ENCODE measurements at regions not wholly inside any gene's neighbourhood (a gene's known extent, or its start where the extent isn't known, plus 50 kb on each side); places are given as distances from the start of the nearest gene placed in this dataset.
A peak's percentile ranks its signal among the peaks of the same experiment; 100 is the strongest.
"Not testable (repeated sequence)": the region's sequence is repeated elsewhere in the genome, so short reads cannot be mapped to it uniquely, and the experiment has no call there.

DNA sequence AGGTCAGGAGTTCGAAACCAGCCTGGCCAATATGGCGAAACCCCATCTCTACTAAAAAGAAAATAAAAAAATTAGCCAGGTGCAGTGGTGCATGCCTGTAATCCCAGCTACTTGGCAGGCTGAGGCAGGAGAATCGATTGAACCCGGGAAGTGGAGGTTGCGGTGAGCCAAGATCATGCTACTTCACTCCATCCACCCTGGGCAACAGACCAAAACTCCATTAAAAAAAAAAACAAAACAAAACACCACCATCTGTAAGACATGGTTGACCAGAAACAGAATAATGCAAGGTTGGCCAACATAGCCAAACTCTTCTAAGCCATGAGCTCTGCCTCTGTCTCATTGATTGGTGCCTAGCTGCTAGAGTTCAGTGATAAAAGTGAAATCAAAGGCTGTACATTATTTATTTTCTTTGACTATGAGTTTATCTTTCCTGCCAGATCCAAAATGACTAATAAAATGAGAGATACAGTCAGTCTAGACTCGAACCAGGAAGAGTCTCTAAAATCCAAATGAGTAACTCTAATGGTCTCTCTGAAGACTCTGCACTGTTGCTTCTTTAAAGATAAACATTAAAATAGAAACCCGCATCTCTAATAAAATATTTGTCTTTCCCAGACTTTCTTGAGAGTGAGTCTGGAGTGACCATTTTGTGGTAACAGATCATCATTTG is 404.7 kb downstream of the DAD1 start:
- TF ChIP-seq, protein P1, sequence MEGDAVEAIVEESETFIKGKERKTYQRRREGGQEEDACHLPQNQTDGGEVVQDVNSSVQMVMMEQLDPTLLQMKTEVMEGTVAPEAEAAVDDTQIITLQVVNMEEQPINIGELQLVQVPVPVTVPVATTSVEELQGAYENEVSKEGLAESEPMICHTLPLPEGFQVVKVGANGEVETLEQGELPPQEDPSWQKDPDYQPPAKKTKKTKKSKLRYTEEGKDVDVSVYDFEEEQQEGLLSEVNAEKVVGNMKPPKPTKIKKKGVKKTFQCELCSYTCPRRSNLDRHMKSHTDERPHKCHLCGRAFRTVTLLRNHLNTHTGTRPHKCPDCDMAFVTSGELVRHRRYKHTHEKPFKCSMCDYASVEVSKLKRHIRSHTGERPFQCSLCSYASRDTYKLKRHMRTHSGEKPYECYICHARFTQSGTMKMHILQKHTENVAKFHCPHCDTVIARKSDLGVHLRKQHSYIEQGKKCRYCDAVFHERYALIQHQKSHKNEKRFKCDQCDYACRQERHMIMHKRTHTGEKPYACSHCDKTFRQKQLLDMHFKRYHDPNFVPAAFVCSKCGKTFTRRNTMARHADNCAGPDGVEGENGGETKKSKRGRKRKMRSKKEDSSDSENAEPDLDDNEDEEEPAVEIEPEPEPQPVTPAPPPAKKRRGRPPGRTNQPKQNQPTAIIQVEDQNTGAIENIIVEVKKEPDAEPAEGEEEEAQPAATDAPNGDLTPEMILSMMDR (conservative IDR thresholded peaks at IDR 0.05; ENCODE audit: low read depth, low read length) = no peak
- no peak overlapping the region for H3K4me3 ChIP-seq (ENCODE audit: low read depth, low read length)
- DNase-seq (ENCODE audit: low read depth) = peak; percentile 13

DNA sequence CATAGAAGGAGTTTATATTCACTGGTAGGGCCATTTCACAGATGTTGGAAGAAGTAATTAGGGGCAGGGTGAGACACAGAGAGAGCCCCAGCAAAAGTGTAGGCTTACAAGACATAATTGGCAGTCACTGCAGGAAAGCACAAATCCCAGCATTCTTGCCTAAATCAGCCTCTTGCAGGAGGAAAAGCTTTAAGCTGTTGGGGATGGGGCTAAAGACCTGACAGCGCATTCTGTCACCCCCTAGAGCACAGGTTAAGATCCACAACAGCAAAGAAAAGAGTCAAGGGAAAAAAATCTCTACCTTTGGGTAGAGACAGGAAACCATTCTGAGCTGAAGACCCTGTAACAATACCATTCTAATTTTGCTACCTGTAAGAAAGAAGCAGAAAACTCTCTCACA is 409.0 kb downstream of the DAD1 start:
- TF ChIP-seq, protein P1 (conservative IDR thresholded peaks at IDR 0.05; ENCODE audit: low read depth, low read length) = no peak
- DNase-seq (ENCODE audit: low read depth) = no peak
- no peak overlapping the region for H3K4me3 ChIP-seq (ENCODE audit: low read depth, low read length)

DNA sequence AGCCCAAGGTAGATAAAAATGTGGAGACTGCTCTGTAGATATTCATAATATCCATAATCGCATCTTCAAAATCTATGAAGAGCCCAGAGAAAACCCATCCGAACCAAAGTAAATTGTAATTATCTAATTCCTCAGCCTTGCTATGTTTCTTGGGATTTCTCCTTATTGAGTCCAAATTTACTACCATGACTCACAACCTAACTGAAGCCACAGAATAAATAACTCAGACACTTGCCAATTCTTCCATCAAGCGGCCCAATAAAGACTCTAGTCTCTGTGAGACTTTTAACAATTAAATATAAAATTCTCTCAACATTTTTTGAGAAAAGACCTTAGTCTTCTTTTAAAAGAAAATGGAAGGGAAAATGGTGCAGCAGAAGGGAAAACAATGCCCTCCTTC is 409.8 kb downstream of the DAD1 start:
- H3K4me3 ChIP-seq (ENCODE audit: low read depth, low read length) = no peak overlapping the region
- TF ChIP-seq, protein P1 (conservative IDR thresholded peaks at IDR 0.05; ENCODE audit: low read depth, low read length) = no peak
- DNase-seq (ENCODE audit: low read depth) = no peak

DNA sequence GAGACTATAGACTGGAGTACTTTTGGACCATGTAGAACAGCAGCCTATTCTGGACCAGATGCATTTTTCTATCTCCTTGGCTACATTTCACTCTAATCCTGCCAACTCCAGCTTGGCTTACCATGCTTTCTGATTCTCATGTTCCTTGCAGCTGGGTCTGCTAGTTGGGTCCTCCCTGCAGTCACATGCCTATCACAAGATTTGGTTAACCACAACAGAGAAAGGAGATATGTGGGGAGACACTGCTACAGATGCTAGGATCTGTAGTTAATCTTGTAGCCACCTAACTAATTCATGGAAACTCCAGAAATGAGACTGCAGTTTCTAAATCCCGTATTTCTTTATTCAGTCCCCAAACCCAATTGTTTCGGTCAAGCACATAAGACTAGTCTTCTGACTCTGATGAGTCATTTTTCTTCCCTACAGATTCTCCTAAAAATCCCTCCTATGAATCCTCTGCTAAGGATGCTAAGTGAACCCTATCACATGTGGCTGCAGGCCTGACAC is 410.6 kb downstream of the DAD1 start:
- TF ChIP-seq, protein P1 (conservative IDR thresholded peaks at IDR 0.05; ENCODE audit: low read depth, low read length) = no peak
- no peak overlapping the region for H3K4me3 ChIP-seq (ENCODE audit: low read depth, low read length)
- peak; percentile 53 for DNase-seq (ENCODE audit: low read depth)

DNA sequence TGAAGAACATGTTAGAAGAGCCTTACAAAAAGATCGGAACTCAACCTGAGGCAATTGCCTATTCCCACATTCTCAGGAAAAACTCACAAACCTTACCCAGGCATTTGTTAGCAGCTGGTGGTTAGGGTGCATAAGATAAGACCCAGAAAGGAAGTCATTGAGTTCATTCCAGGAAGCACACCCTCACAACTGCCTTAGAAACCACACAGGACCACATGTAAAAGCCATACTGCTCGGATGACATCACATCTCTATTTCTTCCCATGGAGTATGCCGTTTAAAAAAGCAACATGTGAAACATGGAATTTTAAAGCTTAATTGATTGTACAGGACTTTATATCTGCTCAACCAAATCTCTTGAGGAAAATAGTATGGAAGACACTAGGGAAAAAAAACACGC is 411.2 kb downstream of the DAD1 start:
- DNase-seq (ENCODE audit: low read depth) = peak; percentile 21
- TF ChIP-seq, protein P1 (conservative IDR thresholded peaks at IDR 0.05; ENCODE audit: low read depth, low read length) = no peak
- H3K4me3 ChIP-seq (ENCODE audit: low read depth, low read length) = no peak overlapping the region

DNA sequence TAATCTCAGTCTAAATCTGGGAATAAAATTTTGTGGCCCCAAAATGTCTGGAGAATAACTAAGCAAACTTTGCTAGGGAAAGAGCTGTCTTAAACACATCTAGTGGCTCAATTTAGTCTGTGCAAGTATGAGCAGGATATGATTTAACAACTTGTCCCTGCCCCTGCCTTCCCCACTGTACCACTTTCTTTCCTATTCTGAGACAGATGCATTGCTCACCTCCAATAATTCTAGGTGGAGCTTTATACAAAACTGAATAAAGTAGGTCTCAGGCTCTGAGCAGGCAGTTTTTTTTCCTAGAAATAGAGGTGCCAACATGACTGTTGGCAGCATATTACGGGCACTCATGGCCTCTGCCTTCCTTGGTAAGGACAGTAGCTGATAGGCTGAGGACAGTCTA is 412.1 kb downstream of the DAD1 start:
- no peak for DNase-seq (ENCODE audit: low read depth)
- no peak overlapping the region for H3K4me3 ChIP-seq (ENCODE audit: low read depth, low read length)
- TF ChIP-seq, protein P1 (conservative IDR thresholded peaks at IDR 0.05; ENCODE audit: low read depth, low read length) = no peak

DNA sequence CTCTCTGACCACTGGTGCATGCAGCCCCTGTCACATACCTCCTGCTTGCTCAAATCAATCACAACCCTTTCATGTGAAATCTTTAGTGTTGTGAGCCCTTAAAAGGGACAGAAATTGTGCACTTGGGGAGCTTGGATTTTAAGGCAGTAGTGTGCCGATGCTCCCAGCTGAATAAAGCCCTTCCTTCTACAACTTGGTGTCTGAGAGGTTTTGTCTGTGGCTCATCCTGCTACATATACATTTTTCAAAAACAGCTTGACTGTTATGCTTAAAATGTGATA is 413.8 kb downstream of the DAD1 start:
- DNase-seq (ENCODE audit: low read depth); H3K4me3 ChIP-seq (ENCODE audit: low read depth, low read length): not testable (repeated sequence)

Measured in choroid plexus epithelial cell (primary cell).